ENCODE measurements at regions not wholly inside any gene's neighbourhood (a gene's known extent, or its start where the extent isn't known, plus 50 kb on each side); places are given as distances from the start of the nearest gene placed in this dataset.

- in situ Hi-C loops (cut with MboI; ENCODE audit: low sequenced_read_pairs) = no loop called here
Observed at GRCh38 chr1:5311147-5311546, 656.7 kb downstream of the AJAP1 start.

GRCh38 chr1:5308249-5308648 is 653.8 kb downstream of the AJAP1 start:
- in situ Hi-C loops (cut with MboI; ENCODE audit: low sequenced_read_pairs) = no loop called here

GRCh38 chr1:5304702-5305101 is 650.3 kb downstream of the AJAP1 start:
- in situ Hi-C loops (cut with MboI; ENCODE audit: low sequenced_read_pairs) = no loop called here

GRCh38 chr1:5298376-5298775 is 644.0 kb downstream of the AJAP1 start:
- in situ Hi-C loops (cut with MboI; ENCODE audit: low sequenced_read_pairs) = no loop called here

- in situ Hi-C loops (cut with MboI; ENCODE audit: low sequenced_read_pairs) = no loop called here
Observed at GRCh38 chr1:5297886-5298239, 643.5 kb downstream of the AJAP1 start.

GRCh38 chr1:5297180-5297885 is 642.9 kb downstream of the AJAP1 start:
- in situ Hi-C loops (cut with MboI; ENCODE audit: low sequenced_read_pairs) = no loop called here

GRCh38 chr1:5296557-5297179 is 642.3 kb downstream of the AJAP1 start:
- in situ Hi-C loops (cut with MboI; ENCODE audit: low sequenced_read_pairs) = no loop called here

- in situ Hi-C loops (cut with MboI; ENCODE audit: low sequenced_read_pairs) = no loop called here
Observed at GRCh38 chr1:5296095-5296494, 641.7 kb downstream of the AJAP1 start.

- in situ Hi-C loops (cut with MboI; ENCODE audit: low sequenced_read_pairs) = no loop called here
Observed at GRCh38 chr1:5291889-5292288, 637.5 kb downstream of the AJAP1 start.

GRCh38 chr1:5287178-5288150 is 633.1 kb downstream of the AJAP1 start:
- in situ Hi-C loops (cut with MboI; ENCODE audit: low sequenced_read_pairs) = no loop called here

- in situ Hi-C loops (cut with MboI; ENCODE audit: low sequenced_read_pairs) = no loop called here
Observed at GRCh38 chr1:5286244-5286643, 631.8 kb downstream of the AJAP1 start.

GRCh38 chr1:5274527-5274926 is 620.1 kb downstream of the AJAP1 start:
- in situ Hi-C loops (cut with MboI; ENCODE audit: low sequenced_read_pairs) = no loop called here

- in situ Hi-C loops (cut with MboI; ENCODE audit: low sequenced_read_pairs) = no loop called here
Observed at GRCh38 chr1:5273280-5274003, 619.0 kb downstream of the AJAP1 start.

GRCh38 chr1:5272325-5272724 is 617.9 kb downstream of the AJAP1 start:
- in situ Hi-C loops (cut with MboI; ENCODE audit: low sequenced_read_pairs) = no loop called here

- in situ Hi-C loops (cut with MboI; ENCODE audit: low sequenced_read_pairs) = no loop called here
Observed at GRCh38 chr1:5271264-5271663, 616.9 kb downstream of the AJAP1 start.

GRCh38 chr1:5269901-5270300 is 615.5 kb downstream of the AJAP1 start:
- in situ Hi-C loops (cut with MboI; ENCODE audit: low sequenced_read_pairs) = no loop called here

GRCh38 chr1:5267603-5268235 is 613.3 kb downstream of the AJAP1 start:
- in situ Hi-C loops (cut with MboI; ENCODE audit: low sequenced_read_pairs) = no loop called here

- in situ Hi-C loops (cut with MboI; ENCODE audit: low sequenced_read_pairs) = no loop called here
Observed at GRCh38 chr1:5265438-5266075, 611.1 kb downstream of the AJAP1 start.

- in situ Hi-C loops (cut with MboI; ENCODE audit: low sequenced_read_pairs) = no loop called here
Observed at GRCh38 chr1:5264476-5264875, 610.1 kb downstream of the AJAP1 start.

- in situ Hi-C loops (cut with MboI; ENCODE audit: low sequenced_read_pairs) = no loop called here
Observed at GRCh38 chr1:5256793-5257192, 602.4 kb downstream of the AJAP1 start.
